Osteocyte (in vitro differentiated cells): ENCODE measurements at regions not wholly inside any gene's neighbourhood (a gene's known extent, or its start where the extent isn't known, plus 50 kb on each side); places are given as distances from the start of the nearest gene placed in this dataset.
A peak's percentile ranks its signal among the peaks of the same experiment; 100 is the strongest.

ENCODE experiments used
- DNase-seq: peaks from one replicate; pipeline ENCODE4 v3.0.0; 2021; ENCODE audit warnings: mixed read lengths; ENCODE audit not compliant: unreplicated experiment; ENCODE audit errors: extremely low spot score
- H3K27ac Mint-ChIP-seq: one replicate; pipeline ENCODE4 v1.8.0; 2021; ENCODE audit warnings: mild to moderate bottlenecking, mixed read lengths; ENCODE audit not compliant: unreplicated experiment
- H3K27me3 Mint-ChIP-seq: one replicate; pipeline ENCODE4 v1.8.0; 2021; ENCODE audit warnings: mixed read lengths; ENCODE audit not compliant: unreplicated experiment
- H3K36me3 Mint-ChIP-seq: one replicate; pipeline ENCODE4 v1.8.0; 2021; ENCODE audit warnings: mixed read lengths; ENCODE audit not compliant: unreplicated experiment
- H3K4me1 Mint-ChIP-seq: one replicate; pipeline ENCODE4 v1.8.0; 2021; ENCODE audit warnings: mixed read lengths; ENCODE audit not compliant: unreplicated experiment
- H3K4me3 Mint-ChIP-seq: one replicate; pipeline ENCODE4 v1.8.0; 2021; ENCODE audit warnings: mild to moderate bottlenecking, moderate library complexity, mixed read lengths; ENCODE audit not compliant: unreplicated experiment
- H3K9me3 Mint-ChIP-seq: one replicate; pipeline ENCODE4 v1.8.0; 2021; ENCODE audit warnings: mixed read lengths; ENCODE audit not compliant: unreplicated experiment
- CTCF ChIP-seq: fragments of 200-600 bp; sonication (generic); IDR thresholded peaks from 2 replicates; pipeline ENCODE4 v1.5.0; 2021; ENCODE audit warnings: antibody characterized with exemption, mild to moderate bottlenecking, moderate library complexity

- Mint-ChIP-seq H3K9me3 (peaks cover 4% of the 10 kb centered on the region), H3K27me3 (peaks cover 14% of the 10 kb centered on the region), H3K27ac (no peak overlapping the region), H3K4me3 (no peak overlapping the region), H3K4me1 (peaks cover 12% of the 10 kb centered on the region), H3K36me3 (no peaks in the 10 kb centered on the region)
- DNase-seq, result no peak
- TF ChIP-seq CTCF, result no peak
These were observed 295.5 kb upstream of the MSX2 start for GRCh38 chr5:174428895-174429294.

- Mint-ChIP-seq H3K27ac (no peak overlapping the region), H3K27me3 (peaks cover 25% of the 10 kb centered on the region), H3K36me3 (no peaks in the 10 kb centered on the region), H3K4me1 (peaks cover 3% of the 10 kb centered on the region), H3K4me3 (no peak overlapping the region), H3K9me3 (peaks cover 4% of the 10 kb centered on the region)
- peak; percentile 60 for DNase-seq
- TF ChIP-seq CTCF, result no peak
These were observed 293.4 kb upstream of the MSX2 start for GRCh38 chr5:174430940-174431339.

- no peak for DNase-seq
- Mint-ChIP-seq H3K36me3 (no peaks in the 10 kb centered on the region), H3K4me1 (no peaks in the 10 kb centered on the region), H3K27me3 (peaks cover 25% of the 10 kb centered on the region), H3K27ac (no peak overlapping the region), H3K4me3 (no peak overlapping the region), H3K9me3 (peaks cover 4% of the 10 kb centered on the region)
- TF ChIP-seq CTCF, result no peak
These were observed 292.9 kb upstream of the MSX2 start for GRCh38 chr5:174431504-174431903.

GRCh38 chr5:174433098-174433497 is 291.3 kb upstream of the MSX2 start:
- no peaks in the 10 kb centered on the region for H3K4me1 Mint-ChIP-seq
- no peak overlapping the region for H3K4me3 Mint-ChIP-seq
- peaks cover 32% of the 10 kb centered on the region for H3K27me3 Mint-ChIP-seq
- H3K27ac Mint-ChIP-seq, result no peak overlapping the region
- H3K9me3 Mint-ChIP-seq, result peaks cover 4% of the 10 kb centered on the region
- H3K36me3 Mint-ChIP-seq, result no peaks in the 10 kb centered on the region
- no peak for DNase-seq
- TF ChIP-seq CTCF, result no peak

GRCh38 chr5:174436750-174437149 is 287.6 kb upstream of the MSX2 start:
- Mint-ChIP-seq H3K9me3 (no peaks in the 10 kb centered on the region), H3K4me3 (no peak overlapping the region), H3K27ac (no peak overlapping the region), H3K36me3 (no peaks in the 10 kb centered on the region), H3K27me3 (peaks cover 52% of the 10 kb centered on the region), H3K4me1 (no peaks in the 10 kb centered on the region)
- DNase-seq, result peak; percentile 67
- TF ChIP-seq CTCF, result no peak
